PC-9 (cell line): ENCODE measurements at regions not wholly inside any gene's neighbourhood (a gene's known extent, or its start where the extent isn't known, plus 50 kb on each side); places are given as distances from the start of the nearest gene placed in this dataset.

Experiments used
- BruUV-seq: library from RNA; stranded (reverse); fragments of 400-500 nt; replicated peaks from 2 replicates; lab custom pipeline; 2021; lab: Mats Ljungman, UMichigan
- CTCF ChIA-PET: fragments of 300-600 bp; sonication (Branson Sonifier 250); formaldehyde crosslinking; loops from one replicate; lab custom pipeline; 2022; ENCODE audit warnings: antibody characterized with exemption; lab: Charles Lee
- POLR2A ChIA-PET: fragments of 300-600 bp; sonication (Branson Sonifier 250); formaldehyde crosslinking; loops from one replicate; lab custom pipeline; 2022; ENCODE audit warnings: antibody characterized with exemption; ENCODE audit not compliant: unreplicated experiment; lab: Charles Lee
- DNase-seq, 2 experiments: peaks; one replicate each; pipeline versions ENCODE4 v3.0.0 to v3.0.0-alpha.2; 2015 to 2022; ENCODE audit warnings: mixed read lengths in 1 of 2
- H2AFZ ChIP-seq: fragments of 200-600 bp; sonication (generic); 2 replicates; pipeline ENCODE4 v1.8.1; 2017; ENCODE audit warnings: antibody characterized with exemption
- H3F3A ChIP-seq: fragments of 200-600 bp; sonication (generic); 2 replicates; pipeline ENCODE4 v1.8.1; 2017; ENCODE audit warnings: antibody characterized with exemption, mild to moderate bottlenecking, low read depth; ENCODE audit not compliant: insufficient read depth
- H3K27ac ChIP-seq: fragments of 200-600 bp; sonication (generic); 2 replicates; pipeline ENCODE4 v1.6.1; 2016; ENCODE audit warnings: mixed run types
- H3K27me3 ChIP-seq: fragments of 200-600 bp; sonication (generic); 2 replicates; pipeline ENCODE4 v1.6.1; 2016; ENCODE audit warnings: low read depth, mixed run types; ENCODE audit not compliant: insufficient read depth
- H3K36me3 ChIP-seq: fragments of 200-600 bp; sonication (generic); 2 replicates; pipeline ENCODE4 v1.6.1; 2016; ENCODE audit warnings: low read depth, mixed run types
- H3K4me1 ChIP-seq: fragments of 200-600 bp; sonication (generic); replicated peaks from 2 replicates; pipeline ENCODE4 v1.6.1; 2016; ENCODE audit warnings: mixed run types; ENCODE audit not compliant: insufficient read depth
- H3K4me2 ChIP-seq: fragments of 200-600 bp; sonication (generic); 2 replicates; pipeline ENCODE4 v1.6.1; 2017; ENCODE audit warnings: mixed run types
- H3K4me3 ChIP-seq: fragments of 200-600 bp; sonication (generic); 2 replicates; pipeline ENCODE4 v1.6.1; 2016; ENCODE audit warnings: mixed run types
- H3K79me2 ChIP-seq: fragments of 200-600 bp; sonication (generic); 2 replicates; pipeline ENCODE4 v1.6.1; 2017; ENCODE audit warnings: low read depth, mixed run types
- H3K9me2 ChIP-seq: fragments of 200-600 bp; sonication (generic); 2 replicates; pipeline ENCODE4 v1.8.1; 2017; ENCODE audit warnings: mild to moderate bottlenecking; ENCODE audit not compliant: insufficient read depth
- H3K9me3 ChIP-seq: fragments of 200-600 bp; sonication (generic); 2 replicates; pipeline ENCODE4 v1.8.1; 2016; ENCODE audit warnings: low read depth; ENCODE audit not compliant: insufficient read depth
- H4K20me1 ChIP-seq: fragments of 200-600 bp; sonication (generic); 2 replicates; pipeline ENCODE4 v1.8.1; 2017; ENCODE audit not compliant: insufficient read depth
- EZH2 ChIP-seq: fragments of 200-600 bp; sonication (generic); IDR thresholded peaks from 2 replicates; pipeline ENCODE4 v1.8.0; 2017; ENCODE audit warnings: antibody characterized with exemption, low read depth
- intact Hi-C: fragments of 100-400 bp; cut with micrococcal nuclease; formaldehyde crosslinking; loops from one replicate; pipeline ENCODE4 v1.10.0; 2022; ENCODE audit not compliant: unreplicated experiment
- TF ChIP-seq, protein P1 (sequence below): fragments of 200-600 bp; sonication (generic); conservative IDR thresholded peaks from 2 replicates; pipeline ENCODE4 v1.6.1; 2017; ENCODE audit warnings: mixed run types, antibody characterized with exemption, mild to moderate bottlenecking, moderate library complexity

DNA sequence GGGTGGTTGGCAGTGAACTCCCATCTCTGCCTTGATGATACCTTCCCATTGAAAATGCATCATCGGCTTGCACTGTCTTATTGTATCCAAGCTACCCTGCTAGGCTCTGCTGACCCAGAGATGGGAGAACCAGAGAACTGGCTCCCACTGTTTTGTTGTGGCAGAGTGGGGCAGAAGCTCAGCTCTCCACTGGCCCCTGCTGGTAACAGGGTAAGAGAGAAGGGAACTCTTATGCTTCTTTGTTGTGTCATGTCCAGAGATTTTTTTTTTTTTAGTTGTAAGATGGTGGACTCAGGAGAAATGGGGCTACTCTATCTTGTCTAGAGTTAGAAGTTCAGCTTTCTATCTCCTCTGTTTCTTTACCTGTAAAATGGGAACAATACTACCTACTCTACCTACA, 100.5 kb upstream of the SDK1 start:
- Histone ChIP-seq H3K4me1 (peaks cover 15% of the 10 kb centered on the region), H3K79me2 (no peaks in the 10 kb centered on the region), H3K4me3 (no peak overlapping the region), H2AFZ (no peak overlapping the region), H3K27me3 (no peaks in the 10 kb centered on the region), H4K20me1 (no peaks in the 10 kb centered on the region), H3K4me2 (no peak overlapping the region), H3K27ac (no peak overlapping the region), H3K9me3 (peaks cover 11% of the 10 kb centered on the region; the same call in 1 of the 2 replicates), H3K9me2 (0 out of 2 replicates have a peak, but pooled peaks cover 3% of the 10 kb centered on the region), H3K36me3 (no peaks in the 10 kb centered on the region), H3F3A (peaks cover 8% of the 10 kb centered on the region; the same call in 1 of the 2 replicates)
- DNase-seq, result no peak
- TF ChIP-seq, protein P1, sequence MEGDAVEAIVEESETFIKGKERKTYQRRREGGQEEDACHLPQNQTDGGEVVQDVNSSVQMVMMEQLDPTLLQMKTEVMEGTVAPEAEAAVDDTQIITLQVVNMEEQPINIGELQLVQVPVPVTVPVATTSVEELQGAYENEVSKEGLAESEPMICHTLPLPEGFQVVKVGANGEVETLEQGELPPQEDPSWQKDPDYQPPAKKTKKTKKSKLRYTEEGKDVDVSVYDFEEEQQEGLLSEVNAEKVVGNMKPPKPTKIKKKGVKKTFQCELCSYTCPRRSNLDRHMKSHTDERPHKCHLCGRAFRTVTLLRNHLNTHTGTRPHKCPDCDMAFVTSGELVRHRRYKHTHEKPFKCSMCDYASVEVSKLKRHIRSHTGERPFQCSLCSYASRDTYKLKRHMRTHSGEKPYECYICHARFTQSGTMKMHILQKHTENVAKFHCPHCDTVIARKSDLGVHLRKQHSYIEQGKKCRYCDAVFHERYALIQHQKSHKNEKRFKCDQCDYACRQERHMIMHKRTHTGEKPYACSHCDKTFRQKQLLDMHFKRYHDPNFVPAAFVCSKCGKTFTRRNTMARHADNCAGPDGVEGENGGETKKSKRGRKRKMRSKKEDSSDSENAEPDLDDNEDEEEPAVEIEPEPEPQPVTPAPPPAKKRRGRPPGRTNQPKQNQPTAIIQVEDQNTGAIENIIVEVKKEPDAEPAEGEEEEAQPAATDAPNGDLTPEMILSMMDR, result peak; percentile 60
- TF ChIP-seq EZH2, result no peak
- intact Hi-C loops, result no loop called here
- ChIA-PET POLR2A (no interaction called here), CTCF (interaction anchor here (0.5 kb wide), 1 partner anchor 272 kb away, joined by 5 read pairs; no protein-coding TSS in a partner anchor)
- BruUV-seq, result no TSS peak

DNA sequence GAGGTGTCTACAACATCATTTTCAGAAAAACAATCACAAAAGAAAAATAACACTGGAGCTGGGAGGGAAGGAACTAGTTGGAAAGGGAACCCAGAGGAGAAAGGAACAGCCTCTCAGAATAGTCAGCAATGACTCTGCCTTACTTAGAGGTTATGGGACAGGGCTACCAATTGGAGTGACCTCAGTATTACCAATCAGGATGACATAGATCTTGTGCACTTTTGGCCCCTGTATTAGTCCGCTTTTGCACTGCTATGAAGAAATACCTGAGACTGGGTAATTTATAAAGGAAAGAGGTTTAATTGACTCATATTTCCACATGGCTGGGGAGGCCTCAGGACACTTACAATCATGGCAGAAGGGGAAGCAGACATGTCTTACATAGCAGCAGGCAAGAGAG, 99.7 kb upstream of the SDK1 start:
- no peak overlapping the region for H3K4me3 ChIP-seq
- ChIA-PET CTCF (no interaction called here), POLR2A (no interaction called here)
- no peak overlapping the region for H3K27ac ChIP-seq
- H3K9me2 ChIP-seq, result 0 out of 2 replicates have a peak, but pooled peaks cover 3% of the 10 kb centered on the region
- H3K4me1 ChIP-seq, result peaks cover 7% of the 10 kb centered on the region; the same call in 1 of the 2 replicates
- no peaks in the 10 kb centered on the region; the same call in 1 of the 2 replicates for H3F3A ChIP-seq
- H3K4me2 ChIP-seq, result no peak overlapping the region
- no peak for DNase-seq
- TF ChIP-seq, protein P1, result no peak
- no peak for TF ChIP-seq EZH2
- peaks cover 11% of the 10 kb centered on the region; the same call in 1 of the 2 replicates for H3K9me3 ChIP-seq
- no peaks in the 10 kb centered on the region for H3K36me3 ChIP-seq
- H3K27me3 ChIP-seq, result no peaks in the 10 kb centered on the region
- H2AFZ ChIP-seq, result no peak overlapping the region
- no peaks in the 10 kb centered on the region for H4K20me1 ChIP-seq
- BruUV-seq, result no TSS peak
- intact Hi-C loops, result no loop called here
- H3K79me2 ChIP-seq, result no peaks in the 10 kb centered on the region

DNA sequence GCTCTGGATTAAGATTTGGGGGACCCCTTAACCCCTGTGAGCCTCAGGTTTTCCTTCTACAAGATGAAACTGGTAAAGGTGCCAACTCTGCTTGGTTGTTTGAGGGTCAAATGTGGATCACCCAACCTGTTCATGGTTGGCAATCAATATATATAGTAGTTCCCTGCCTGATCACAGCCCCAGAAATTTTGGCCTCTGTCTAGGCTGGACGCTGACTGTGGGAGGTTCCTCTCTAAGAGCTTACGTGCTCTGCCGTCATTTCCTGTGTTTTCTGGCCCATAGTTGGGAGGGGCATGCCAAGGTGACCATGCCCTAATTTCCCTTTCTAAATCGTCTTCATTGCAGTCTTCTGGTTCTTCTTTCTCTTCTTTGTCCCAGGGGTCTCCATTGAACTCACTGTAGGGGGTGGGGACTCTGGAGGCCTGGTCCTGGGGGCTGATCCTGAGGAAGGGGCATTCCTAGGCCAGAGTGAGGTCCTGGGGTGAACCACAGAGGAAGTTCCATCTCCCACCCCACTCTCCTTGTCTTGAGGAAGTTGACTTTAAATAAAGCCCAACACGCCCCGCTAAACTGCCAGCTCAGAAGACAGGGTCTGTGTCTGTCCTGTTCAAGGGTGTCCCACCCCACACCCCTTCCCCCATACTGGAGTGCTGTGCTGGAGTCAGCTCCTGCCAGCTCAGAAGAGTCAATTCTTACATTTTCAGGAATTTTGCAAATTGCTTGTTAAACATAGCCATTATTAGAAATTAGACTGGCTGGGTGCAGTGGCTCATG, 98.9 kb upstream of the SDK1 start:
- TF ChIP-seq EZH2, result no peak
- TF ChIP-seq, protein P1, result no peak
- Histone ChIP-seq H3K27me3 (no peaks in the 10 kb centered on the region), H3K27ac (no peak overlapping the region), H3K9me3 (peaks cover 11% of the 10 kb centered on the region; the same call in 1 of the 2 replicates), H4K20me1 (no peaks in the 10 kb centered on the region), H2AFZ (no peak overlapping the region), H3K79me2 (no peaks in the 10 kb centered on the region), H3F3A (no peaks in the 10 kb centered on the region), H3K4me3 (no peak overlapping the region), H3K9me2 (0 out of 2 replicates have a peak, but pooled peaks cover 3% of the 10 kb centered on the region), H3K4me2 (no peak overlapping the region), H3K36me3 (no peaks in the 10 kb centered on the region), H3K4me1 (0 out of 2 replicates have a peak, but pooled peaks cover 5% of the 10 kb centered on the region)
- no TSS peak for BruUV-seq
- DNase-seq, result no peak
- ChIA-PET CTCF (interaction anchor here (0.6 kb wide), 1 partner anchor 1485 kb away, joined by 14 read pairs; no protein-coding TSS in a partner anchor), POLR2A (no interaction called here)
- intact Hi-C loops, result no loop called here
